ENCODE measurements at regions not wholly inside any gene's neighbourhood (a gene's known extent, or its start where the extent isn't known, plus 50 kb on each side); places are given as distances from the start of the nearest gene placed in this dataset.

GRCh38 chr2:60230596-60230995, 322.9 kb downstream of the BCL11A start:
- 20% methylated on average over 2 of the region's 2 CpGs for WGBS

GRCh38 chr2:60230037-60230436, 323.4 kb downstream of the BCL11A start:
- 80% methylated on average over 6 of the region's 6 CpGs for WGBS
- Histone ChIP-seq H3K4me1 (peaks cover 6% of the 10 kb centered on the region), H3K27me3 (no peaks in the 10 kb centered on the region), H3K4me3 (no peak overlapping the region), H3K9me3 (no peaks in the 10 kb centered on the region), H3K36me3 (no peaks in the 10 kb centered on the region), H3K27ac (no peak overlapping the region)
- TF ChIP-seq POLR2A (IDR thresholded peaks at IDR 0.05) (no peak), CTCF (IDR thresholded peaks at IDR 0.05) (no peak), EP300 (IDR thresholded peaks at IDR 0.05) (no peak), POLR2AphosphoS5 (IDR thresholded peaks at IDR 0.05) (no peak)
- no peak for DNase-seq (ENCODE audit: low spot score in 2 of 2)

More at GRCh38 chr2:60230596-60230995, 322.9 kb downstream of the BCL11A start:
- no peak for TF ChIP-seq CTCF (IDR thresholded peaks at IDR 0.05)
- no peak for TF ChIP-seq EP300 (IDR thresholded peaks at IDR 0.05)
- TF ChIP-seq POLR2AphosphoS5 (IDR thresholded peaks at IDR 0.05), result no peak
- TF ChIP-seq POLR2A (IDR thresholded peaks at IDR 0.05), result no peak
- Histone ChIP-seq H3K27me3 (no peaks in the 10 kb centered on the region), H3K9me3 (no peaks in the 10 kb centered on the region), H3K36me3 (no peaks in the 10 kb centered on the region), H3K4me1 (peaks cover 6% of the 10 kb centered on the region), H3K27ac (no peak overlapping the region), H3K4me3 (no peak overlapping the region)
- DNase-seq (ENCODE audit: low spot score in 2 of 2), result no peak

GRCh38 chr2:60226943-60227342, 326.5 kb downstream of the BCL11A start:
- Histone ChIP-seq H3K9me3 (no peaks in the 10 kb centered on the region), H3K27me3 (no peaks in the 10 kb centered on the region), H3K4me1 (no peaks in the 10 kb centered on the region), H3K36me3 (no peaks in the 10 kb centered on the region), H3K27ac (no peak overlapping the region), H3K4me3 (no peak overlapping the region)
- 96% methylated on average over 3 of the region's 3 CpGs for whole genome bisulfite sequencing
- no peak for DNase-seq (ENCODE audit: low spot score in 2 of 2)
- TF ChIP-seq POLR2A (IDR thresholded peaks at IDR 0.05) (no peak), POLR2AphosphoS5 (IDR thresholded peaks at IDR 0.05) (no peak)

- no peaks in the 10 kb centered on the region for H3K4me1 ChIP-seq
- no peaks in the 10 kb centered on the region for H3K9me3 ChIP-seq
- no peak for DNase-seq (ENCODE audit: low spot score in 2 of 2)
- TF ChIP-seq EP300 (IDR thresholded peaks at IDR 0.05), result no peak
- TF ChIP-seq CTCF (IDR thresholded peaks at IDR 0.05), result no peak
- no peak for TF ChIP-seq POLR2AphosphoS5 (IDR thresholded peaks at IDR 0.05)
- TF ChIP-seq POLR2A (IDR thresholded peaks at IDR 0.05), result no peak
- no peak overlapping the region for H3K27ac ChIP-seq
- no peaks in the 10 kb centered on the region for H3K36me3 ChIP-seq
- no peak overlapping the region for H3K4me3 ChIP-seq
- H3K27me3 ChIP-seq, result no peaks in the 10 kb centered on the region
- WGBS, result 86% methylated on average over 3 of the region's 3 CpGs
These were observed 327.3 kb downstream of the BCL11A start for GRCh38 chr2:60226191-60226590.

GRCh38 chr2:60223859-60224258, 329.6 kb downstream of the BCL11A start:
- H3K4me3 ChIP-seq, result no peak overlapping the region
- no peaks in the 10 kb centered on the region for H3K4me1 ChIP-seq
- no peaks in the 10 kb centered on the region for H3K36me3 ChIP-seq
- TF ChIP-seq POLR2A (IDR thresholded peaks at IDR 0.05), result no peak
- no peak for TF ChIP-seq POLR2AphosphoS5 (IDR thresholded peaks at IDR 0.05)
- no peak for TF ChIP-seq EP300 (IDR thresholded peaks at IDR 0.05)
- TF ChIP-seq CTCF (IDR thresholded peaks at IDR 0.05), result no peak
- no peaks in the 10 kb centered on the region for H3K27me3 ChIP-seq
- 76% methylated on average over 2 of the region's 2 CpGs for WGBS
- H3K9me3 ChIP-seq, result no peaks in the 10 kb centered on the region
- no peak for DNase-seq (ENCODE audit: low spot score in 2 of 2)
- H3K27ac ChIP-seq, result no peak overlapping the region

DNA sequence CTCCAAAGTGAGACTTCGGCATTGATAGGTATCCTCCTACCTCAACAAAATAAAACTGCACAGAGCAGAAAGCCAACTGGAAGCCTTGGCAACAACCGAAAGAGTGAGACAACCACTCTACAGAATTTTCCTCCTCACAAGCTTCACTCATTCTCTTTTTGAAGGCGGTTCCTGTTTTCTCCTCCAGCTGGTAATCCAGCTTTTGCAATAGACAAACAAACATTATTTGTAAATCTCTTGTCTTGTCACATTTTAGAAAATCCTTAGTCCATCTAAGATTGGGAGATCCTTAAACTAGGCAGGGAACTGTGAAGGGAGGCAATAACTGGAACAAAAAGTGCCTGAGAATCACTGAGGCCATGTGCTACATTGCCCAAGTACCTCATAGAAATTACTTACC, 332.4 kb downstream of the BCL11A start:
- 85% methylated on average over 3 of the region's 3 CpGs for WGBS
- DNase-seq (ENCODE audit: low spot score in 2 of 2), result no peak
- Histone ChIP-seq H3K4me1 (peaks cover 3% of the 10 kb centered on the region), H3K27me3 (no peaks in the 10 kb centered on the region), H3K9me3 (no peaks in the 10 kb centered on the region), H3K36me3 (no peaks in the 10 kb centered on the region), H3K27ac (no peak overlapping the region), H3K4me3 (no peak overlapping the region)
- TF ChIP-seq CTCF (IDR thresholded peaks at IDR 0.05), result no peak
- TF ChIP-seq EP300 (IDR thresholded peaks at IDR 0.05), result no peak
- no peak for TF ChIP-seq POLR2A (IDR thresholded peaks at IDR 0.05)
- no peak for TF ChIP-seq POLR2AphosphoS5 (IDR thresholded peaks at IDR 0.05)
